BJ (cell line): ENCODE measurements at regions not wholly inside any gene's neighbourhood (a gene's known extent, or its start where the extent isn't known, plus 50 kb on each side); places are given as distances from the start of the nearest gene placed in this dataset.

Experiments
- CTCF ChIA-PET: fragments of 350-600 bp; formaldehyde crosslinking; extraction: SDS; loops from one replicate; lab custom pipeline; 2021; ENCODE audit warnings: antibody characterized with exemption, inconsistent platforms; lab: Yijun Ruan, JAX
- POLR2A ChIA-PET: fragments of 300-600 bp; sonication (Branson Sonifier 250); formaldehyde crosslinking; extraction: SDS; loops from one replicate; lab custom pipeline; 2021; ENCODE audit warnings: antibody characterized with exemption; lab: Charles Lee
- DNase-seq: peaks from one replicate; pipeline ENCODE4 v3.0.0-alpha.2; 2011; ENCODE audit warnings: low read depth
- H3K27me3 ChIP-seq: 2 replicates; pipeline ENCODE4 v1.6.0; 2011; ENCODE audit warnings: low read length; ENCODE audit not compliant: control insufficient read depth, insufficient read depth
- H3K36me3 ChIP-seq: 2 replicates; pipeline ENCODE4 v1.5.1; 2011; ENCODE audit warnings: low read length; ENCODE audit not compliant: control insufficient read depth, insufficient read depth
- H3K4me3 ChIP-seq: 2 replicates; pipeline ENCODE4 v1.5.1; 2011; ENCODE audit warnings: low read depth, mild to moderate bottlenecking, control low read depth, low read length
- TF ChIP-seq, protein P1 (sequence below): IDR thresholded peaks from 2 replicates; pipeline ENCODE4 v1.5.1; 2011; ENCODE audit warnings: low read depth, mild to moderate bottlenecking, control low read depth, inconsistent platforms, low read length, moderate library complexity; ENCODE audit not compliant: insufficient read depth

DNA sequence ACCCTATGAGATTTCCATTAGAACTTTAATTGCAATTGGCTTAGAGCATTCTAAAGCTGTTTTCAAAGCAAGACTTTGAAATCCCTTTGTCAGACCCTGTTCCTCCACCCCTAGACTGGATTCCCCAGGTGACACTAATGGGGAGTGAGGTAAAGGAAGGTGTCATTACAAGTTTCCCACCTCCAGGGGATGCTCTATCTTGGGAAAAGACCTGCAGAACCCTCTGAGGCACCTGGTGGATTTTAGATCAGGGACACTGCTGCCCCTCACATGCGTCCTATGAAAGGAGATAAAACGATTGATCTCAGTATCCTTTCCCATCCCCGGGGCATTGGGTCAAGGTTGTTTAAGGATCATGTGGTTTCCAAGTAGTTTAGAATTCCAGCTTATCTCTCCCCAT, 80.3 kb upstream of the RGS4 start:
- H3K27me3 ChIP-seq: no peaks in the 10 kb centered on the region
- H3K36me3 ChIP-seq: no peaks in the 10 kb centered on the region
- POLR2A ChIA-PET: no interaction called here
- DNase-seq: no peak
- no peak overlapping the region for H3K4me3 ChIP-seq
- TF ChIP-seq, protein P1, sequence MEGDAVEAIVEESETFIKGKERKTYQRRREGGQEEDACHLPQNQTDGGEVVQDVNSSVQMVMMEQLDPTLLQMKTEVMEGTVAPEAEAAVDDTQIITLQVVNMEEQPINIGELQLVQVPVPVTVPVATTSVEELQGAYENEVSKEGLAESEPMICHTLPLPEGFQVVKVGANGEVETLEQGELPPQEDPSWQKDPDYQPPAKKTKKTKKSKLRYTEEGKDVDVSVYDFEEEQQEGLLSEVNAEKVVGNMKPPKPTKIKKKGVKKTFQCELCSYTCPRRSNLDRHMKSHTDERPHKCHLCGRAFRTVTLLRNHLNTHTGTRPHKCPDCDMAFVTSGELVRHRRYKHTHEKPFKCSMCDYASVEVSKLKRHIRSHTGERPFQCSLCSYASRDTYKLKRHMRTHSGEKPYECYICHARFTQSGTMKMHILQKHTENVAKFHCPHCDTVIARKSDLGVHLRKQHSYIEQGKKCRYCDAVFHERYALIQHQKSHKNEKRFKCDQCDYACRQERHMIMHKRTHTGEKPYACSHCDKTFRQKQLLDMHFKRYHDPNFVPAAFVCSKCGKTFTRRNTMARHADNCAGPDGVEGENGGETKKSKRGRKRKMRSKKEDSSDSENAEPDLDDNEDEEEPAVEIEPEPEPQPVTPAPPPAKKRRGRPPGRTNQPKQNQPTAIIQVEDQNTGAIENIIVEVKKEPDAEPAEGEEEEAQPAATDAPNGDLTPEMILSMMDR: no peak
- CTCF ChIA-PET: interaction anchor here (0.6 to 1.2 kb wide), 3 partner anchors 10 to 325 kb away, joined by 3 to 4 read pairs (median 3); no protein-coding TSS in a partner anchor

DNA sequence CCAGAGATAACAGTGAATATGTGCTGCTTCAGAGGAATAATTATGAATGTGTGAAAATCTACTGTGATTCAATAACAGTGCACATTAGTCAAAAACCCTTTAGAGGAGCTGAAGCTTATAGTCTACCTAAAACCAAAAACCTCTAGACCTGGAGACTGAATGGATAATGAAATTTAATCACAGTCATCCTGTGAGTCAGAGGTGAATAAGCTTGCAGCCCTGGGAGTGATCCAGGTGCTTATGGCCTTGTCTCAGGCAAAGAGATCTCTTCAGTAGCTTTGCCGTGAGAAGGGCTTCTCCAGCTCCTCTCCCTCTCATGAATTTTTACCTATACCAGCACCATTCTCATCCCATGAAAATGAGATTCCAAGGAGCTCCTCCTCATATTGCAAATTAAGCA, 81.3 kb upstream of the RGS4 start:
- ChIA-PET CTCF (interaction anchor here (0.7 to 1.2 kb wide), 3 partner anchors 9 to 187 kb away, joined by 3 to 4 read pairs (median 4); no protein-coding TSS in a partner anchor), POLR2A (no interaction called here)
- TF ChIP-seq, protein P1: no peak
- no peaks in the 10 kb centered on the region for H3K27me3 ChIP-seq
- H3K36me3 ChIP-seq: no peaks in the 10 kb centered on the region
- no peak overlapping the region for H3K4me3 ChIP-seq
- DNase-seq: no peak

DNA sequence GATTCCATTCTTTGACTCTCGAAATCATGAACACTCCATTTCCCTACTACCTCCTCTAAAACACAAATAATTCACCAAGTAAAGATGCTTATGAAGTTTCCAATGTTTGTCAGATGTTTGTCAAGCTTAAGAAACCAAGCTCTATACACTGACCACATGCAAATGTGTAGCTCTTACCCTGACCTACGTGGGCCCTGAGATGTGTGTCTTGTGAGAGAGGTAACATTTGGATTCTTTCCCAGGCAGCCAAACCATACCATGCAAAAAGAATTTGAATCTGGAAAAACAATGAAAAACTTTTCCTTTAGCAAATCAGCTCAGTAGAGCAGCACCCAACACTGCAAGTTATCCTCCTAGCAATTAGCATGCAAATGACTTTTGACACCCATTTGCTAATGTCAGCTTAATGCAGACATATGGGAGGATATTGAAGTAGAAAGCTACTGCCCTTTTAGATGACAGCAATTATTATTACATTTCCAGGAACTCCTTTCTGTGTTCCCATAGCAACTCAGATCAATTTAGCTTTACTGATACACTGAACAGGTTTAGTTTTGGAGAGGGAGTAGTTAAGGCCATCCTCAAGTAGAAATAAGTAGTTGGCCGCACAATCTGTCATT, 83.2 kb upstream of the RGS4 start:
- no peak overlapping the region for H3K4me3 ChIP-seq
- DNase-seq: no peak
- TF ChIP-seq, protein P1: no peak
- ChIA-PET POLR2A (no interaction called here), CTCF (interaction anchor here (0.9 kb wide), 1 partner anchor 9 kb away, joined by 3 read pairs; no protein-coding TSS in a partner anchor)
- H3K27me3 ChIP-seq: no peaks in the 10 kb centered on the region
- H3K36me3 ChIP-seq: no peaks in the 10 kb centered on the region

DNA sequence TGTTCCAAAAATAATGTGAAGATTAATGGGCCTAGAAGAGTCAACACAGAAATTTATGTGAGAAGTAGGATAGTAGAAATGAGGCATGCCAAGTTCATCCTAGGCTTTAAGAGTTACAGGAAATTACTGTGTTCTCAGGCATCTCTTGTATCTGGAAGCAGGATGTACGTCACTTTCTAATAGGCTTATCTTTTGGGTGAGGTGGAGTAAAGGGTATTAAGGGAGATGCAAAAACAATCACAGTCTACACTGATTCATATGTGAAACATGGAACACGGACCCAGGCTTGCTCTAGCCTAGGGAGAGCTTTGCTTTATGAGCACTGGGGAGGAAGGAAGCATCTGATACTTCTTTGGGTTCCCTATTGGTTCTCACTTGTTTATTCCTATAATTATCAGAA, 84.5 kb upstream of the RGS4 start:
- Histone ChIP-seq H3K36me3 (no peaks in the 10 kb centered on the region), H3K4me3 (no peak overlapping the region), H3K27me3 (no peaks in the 10 kb centered on the region)
- ChIA-PET POLR2A (no interaction called here), CTCF (no interaction called here)
- TF ChIP-seq, protein P1: no peak
- DNase-seq: no peak

DNA sequence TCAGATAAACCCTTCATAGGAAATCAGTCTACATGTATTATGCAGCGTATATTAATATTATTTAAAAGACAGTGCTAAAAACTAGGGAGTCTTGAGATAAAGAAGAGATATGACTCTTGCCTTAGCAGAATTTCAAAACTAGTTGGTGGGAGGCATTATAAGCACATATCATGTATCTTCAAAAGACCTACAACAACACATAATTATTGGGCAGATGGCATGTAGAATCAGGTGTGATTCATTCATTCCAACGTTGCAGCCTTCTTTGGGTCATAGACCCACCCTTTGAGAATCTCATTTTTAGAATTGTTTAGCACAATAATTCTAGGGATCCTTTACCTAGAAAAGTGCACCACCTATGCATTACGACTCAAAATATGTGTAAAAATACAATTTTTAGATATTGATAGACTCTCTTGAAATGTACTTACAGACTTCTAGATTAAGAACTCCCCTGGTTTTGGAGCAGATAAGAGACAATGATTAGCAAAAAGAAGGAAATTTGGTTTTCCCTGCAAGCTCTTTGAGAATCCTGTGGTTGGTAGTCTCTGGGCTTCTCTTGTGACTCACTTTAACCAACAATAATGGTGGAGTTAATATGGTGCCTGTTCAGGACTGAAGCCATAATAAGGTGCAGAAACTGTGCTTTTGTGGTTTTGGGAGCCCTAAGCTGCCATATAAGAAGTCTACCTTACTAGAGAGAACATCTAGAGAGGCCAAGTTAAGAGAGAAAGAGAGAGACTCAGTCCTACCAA, 85.3 kb upstream of the RGS4 start:
- H3K4me3 ChIP-seq: no peak overlapping the region
- ChIA-PET POLR2A (no interaction called here), CTCF (no interaction called here)
- no peaks in the 10 kb centered on the region for H3K36me3 ChIP-seq
- no peak for DNase-seq
- no peaks in the 10 kb centered on the region for H3K27me3 ChIP-seq
- TF ChIP-seq, protein P1: no peak
